ENCODE measurements at regions not wholly inside any gene's neighbourhood (a gene's known extent, or its start where the extent isn't known, plus 50 kb on each side); places are given as distances from the start of the nearest gene placed in this dataset.
"Not testable (repeated sequence)": the region's sequence is repeated elsewhere in the genome, so short reads cannot be mapped to it uniquely, and the experiment has no call there.

DNA sequence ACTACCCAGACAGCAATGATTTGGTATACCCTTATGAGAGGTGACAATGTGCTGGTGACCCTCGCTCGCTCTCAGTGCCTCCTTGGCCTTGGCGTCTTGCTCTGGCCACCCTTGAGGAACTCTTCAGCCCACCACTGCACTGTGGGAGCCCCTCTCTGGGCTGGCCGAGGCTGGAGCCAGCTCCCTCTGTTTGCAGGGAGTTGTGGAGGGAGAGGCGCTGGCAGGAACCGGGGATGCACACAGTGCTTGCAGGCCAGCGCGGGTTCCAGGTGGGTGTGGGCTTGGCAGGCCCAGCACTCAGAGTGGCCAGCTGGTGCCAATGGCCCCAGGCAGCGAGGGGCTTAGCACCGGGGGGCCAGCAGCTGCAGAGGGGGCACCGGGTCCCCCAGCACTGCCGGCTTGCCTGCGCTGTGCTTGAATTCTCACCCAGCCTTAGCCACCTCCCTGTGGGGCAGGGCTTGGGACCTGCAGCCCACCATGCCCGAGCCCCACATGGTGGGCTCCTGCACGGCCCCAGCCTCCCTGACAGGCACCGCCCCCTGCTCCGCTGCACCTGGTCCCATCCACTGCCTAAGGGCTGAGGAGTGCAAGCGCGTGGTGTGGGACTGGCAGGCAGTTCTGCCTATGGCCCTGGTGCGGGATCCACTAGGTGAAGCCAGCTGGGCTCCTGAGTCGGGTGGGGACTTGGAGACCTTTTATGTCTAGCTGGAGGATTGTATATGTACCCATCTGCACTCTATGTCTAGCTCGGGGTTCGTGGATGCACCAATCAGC lies 857.0 kb upstream of the IGFBP7 start:
- TF ChIP-seq ARNTL (CRISPR knock-in tag; IDR thresholded peaks at IDR 0.05; ENCODE audit: borderline replicate concordance, low read depth) (no peak), SNAI2 (CRISPR knock-in tag; IDR thresholded peaks at IDR 0.05) (no peak), TOX (CRISPR knock-in tag; IDR thresholded peaks at IDR 0.05; ENCODE audit: borderline replicate concordance) (no peak), BACH2 (CRISPR knock-in tag; IDR thresholded peaks at IDR 0.05; ENCODE audit: borderline replicate concordance) (no peak), OSR1 (CRISPR knock-in tag; IDR thresholded peaks at IDR 0.05) (no peak)
- ATAC-seq = no peak

DNA sequence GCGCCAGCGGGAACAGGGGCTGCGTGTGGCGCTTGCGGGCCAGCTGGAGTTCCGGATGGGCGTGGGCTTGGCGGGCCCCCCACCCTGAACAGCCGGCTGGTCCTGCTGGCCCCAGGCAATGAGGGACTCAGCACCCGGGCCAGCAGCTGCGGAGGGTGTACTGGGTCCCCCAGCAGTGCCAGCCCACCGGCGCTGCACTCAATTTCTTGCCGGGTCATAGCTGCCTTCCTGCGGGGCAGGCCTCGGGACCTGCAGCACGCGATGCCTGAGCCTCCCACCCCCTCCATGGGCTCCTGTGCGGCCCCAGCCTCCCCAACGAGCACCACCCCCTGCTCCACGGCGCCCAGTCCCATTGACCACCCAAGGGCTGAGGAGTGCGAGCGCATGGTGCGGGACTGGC lies 855.2 kb upstream of the IGFBP7 start:
- ATAC-seq = not testable (repeated sequence)

DNA sequence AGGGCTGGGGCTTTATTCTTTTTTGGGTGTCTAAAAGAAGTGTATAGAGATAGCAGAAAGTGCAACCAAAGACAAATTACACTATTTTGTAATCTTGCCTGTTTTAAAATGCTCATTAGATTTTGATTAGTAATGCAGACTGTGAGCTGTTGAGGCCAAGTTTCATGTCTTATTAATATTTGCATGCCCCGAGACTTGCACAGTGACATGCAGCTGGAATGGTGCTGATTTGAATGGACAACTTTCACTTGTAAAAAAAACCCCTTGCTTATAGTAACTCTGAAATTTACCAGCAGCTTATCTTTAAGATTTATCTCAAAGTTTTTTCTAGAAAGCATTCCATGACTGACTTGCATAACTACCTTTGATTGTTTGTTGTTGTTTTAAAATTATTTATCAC lies 835.1 kb upstream of the IGFBP7 start:
- no peak for ATAC-seq

DNA sequence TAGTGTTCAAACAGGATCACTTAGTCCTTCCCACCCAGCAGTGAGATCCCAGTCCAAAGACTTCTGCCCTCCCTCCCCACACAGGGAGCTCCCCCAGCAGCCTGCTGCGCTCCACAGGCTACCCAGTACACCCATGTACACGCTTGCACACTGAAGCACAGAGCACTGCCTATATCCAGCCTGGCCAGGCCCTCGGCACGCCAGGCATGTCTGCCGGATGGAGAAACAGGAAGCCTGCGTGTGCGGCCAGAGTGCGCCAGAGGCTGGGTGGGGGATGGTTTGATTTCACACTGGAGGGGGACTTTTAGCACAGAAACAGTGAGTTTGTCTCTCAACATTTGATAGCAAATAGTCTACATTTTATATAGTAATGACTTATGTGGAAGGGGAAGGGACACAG lies 833.5 kb upstream of the IGFBP7 start:
- TF ChIP-seq ZFP3 (CRISPR knock-in tag; IDR thresholded peaks at IDR 0.05) (no peak), ISL1 (CRISPR knock-in tag; IDR thresholded peaks at IDR 0.05) (no peak), SNAI2 (CRISPR knock-in tag; IDR thresholded peaks at IDR 0.05) (no peak), BACH2 (CRISPR knock-in tag; IDR thresholded peaks at IDR 0.05; ENCODE audit: borderline replicate concordance) (no peak), ARNTL (CRISPR knock-in tag; IDR thresholded peaks at IDR 0.05; ENCODE audit: borderline replicate concordance, low read depth) (no peak), RARB (CRISPR knock-in tag; IDR thresholded peaks at IDR 0.05) (no peak), ZC3H10 (CRISPR knock-in tag; IDR thresholded peaks at IDR 0.05) (no peak), ZFP30 (CRISPR knock-in tag; IDR thresholded peaks at IDR 0.05) (no peak), PPARA (CRISPR knock-in tag; IDR thresholded peaks at IDR 0.05; ENCODE audit: borderline replicate concordance) (no peak), ZNF70 (CRISPR knock-in tag; IDR thresholded peaks at IDR 0.05) (no peak), TCF4 (CRISPR knock-in tag; IDR thresholded peaks at IDR 0.05; ENCODE audit: borderline replicate concordance) (no peak), ZNF565 (CRISPR knock-in tag; conservative IDR thresholded peaks at IDR 0.05; ENCODE audit: low read depth) (no peak), ESRRG (CRISPR knock-in tag; IDR thresholded peaks at IDR 0.05) (no peak)
- TF ChIP-seq, protein P1, sequence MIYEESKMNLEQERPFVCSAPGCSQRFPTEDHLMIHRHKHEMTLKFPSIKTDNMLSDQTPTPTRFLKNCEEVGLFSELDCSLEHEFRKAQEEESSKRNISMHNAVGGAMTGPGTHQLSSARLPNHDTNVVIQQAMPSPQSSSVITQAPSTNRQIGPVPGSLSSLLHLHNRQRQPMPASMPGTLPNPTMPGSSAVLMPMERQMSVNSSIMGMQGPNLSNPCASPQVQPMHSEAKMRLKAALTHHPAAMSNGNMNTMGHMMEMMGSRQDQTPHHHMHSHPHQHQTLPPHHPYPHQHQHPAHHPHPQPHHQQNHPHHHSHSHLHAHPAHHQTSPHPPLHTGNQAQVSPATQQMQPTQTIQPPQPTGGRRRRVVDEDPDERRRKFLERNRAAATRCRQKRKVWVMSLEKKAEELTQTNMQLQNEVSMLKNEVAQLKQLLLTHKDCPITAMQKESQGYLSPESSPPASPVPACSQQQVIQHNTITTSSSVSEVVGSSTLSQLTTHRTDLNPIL (CRISPR knock-in tag; IDR thresholded peaks at IDR 0.05; ENCODE audit: low read depth) = no peak
- TF ChIP-seq, protein P2, sequence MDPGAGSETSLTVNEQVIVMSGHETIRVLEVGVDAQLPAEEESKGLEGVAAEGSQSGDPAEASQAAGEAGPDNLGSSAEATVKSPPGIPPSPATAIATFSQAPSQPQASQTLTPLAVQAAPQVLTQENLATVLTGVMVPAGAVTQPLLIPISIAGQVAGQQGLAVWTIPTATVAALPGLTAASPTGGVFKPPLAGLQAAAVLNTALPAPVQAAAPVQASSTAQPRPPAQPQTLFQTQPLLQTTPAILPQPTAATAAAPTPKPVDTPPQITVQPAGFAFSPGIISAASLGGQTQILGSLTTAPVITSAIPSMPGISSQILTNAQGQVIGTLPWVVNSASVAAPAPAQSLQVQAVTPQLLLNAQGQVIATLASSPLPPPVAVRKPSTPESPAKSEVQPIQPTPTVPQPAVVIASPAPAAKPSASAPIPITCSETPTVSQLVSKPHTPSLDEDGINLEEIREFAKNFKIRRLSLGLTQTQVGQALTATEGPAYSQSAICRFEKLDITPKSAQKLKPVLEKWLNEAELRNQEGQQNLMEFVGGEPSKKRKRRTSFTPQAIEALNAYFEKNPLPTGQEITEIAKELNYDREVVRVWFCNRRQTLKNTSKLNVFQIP (CRISPR knock-in tag; IDR thresholded peaks at IDR 0.05; ENCODE audit: borderline replicate concordance, low read depth) = no peak
- TF ChIP-seq, protein P3, sequence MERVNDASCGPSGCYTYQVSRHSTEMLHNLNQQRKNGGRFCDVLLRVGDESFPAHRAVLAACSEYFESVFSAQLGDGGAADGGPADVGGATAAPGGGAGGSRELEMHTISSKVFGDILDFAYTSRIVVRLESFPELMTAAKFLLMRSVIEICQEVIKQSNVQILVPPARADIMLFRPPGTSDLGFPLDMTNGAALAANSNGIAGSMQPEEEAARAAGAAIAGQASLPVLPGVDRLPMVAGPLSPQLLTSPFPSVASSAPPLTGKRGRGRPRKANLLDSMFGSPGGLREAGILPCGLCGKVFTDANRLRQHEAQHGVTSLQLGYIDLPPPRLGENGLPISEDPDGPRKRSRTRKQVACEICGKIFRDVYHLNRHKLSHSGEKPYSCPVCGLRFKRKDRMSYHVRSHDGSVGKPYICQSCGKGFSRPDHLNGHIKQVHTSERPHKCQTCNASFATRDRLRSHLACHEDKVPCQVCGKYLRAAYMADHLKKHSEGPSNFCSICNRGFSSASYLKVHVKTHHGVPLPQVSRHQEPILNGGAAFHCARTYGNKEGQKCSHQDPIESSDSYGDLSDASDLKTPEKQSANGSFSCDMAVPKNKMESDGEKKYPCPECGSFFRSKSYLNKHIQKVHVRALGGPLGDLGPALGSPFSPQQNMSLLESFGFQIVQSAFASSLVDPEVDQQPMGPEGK (CRISPR knock-in tag; IDR thresholded peaks at IDR 0.05; ENCODE audit: borderline replicate concordance) = no peak
- ATAC-seq = no peak

More for the DNA sequence above, 835.1 kb upstream of the IGFBP7 start:
- no peak for TF ChIP-seq ESRRG (CRISPR knock-in tag; IDR thresholded peaks at IDR 0.05)
- TF ChIP-seq ARNTL (CRISPR knock-in tag; IDR thresholded peaks at IDR 0.05; ENCODE audit: borderline replicate concordance, low read depth) = no peak
- no peak for TF ChIP-seq TOX (CRISPR knock-in tag; IDR thresholded peaks at IDR 0.05; ENCODE audit: borderline replicate concordance)
- TF ChIP-seq ISL1 (CRISPR knock-in tag; IDR thresholded peaks at IDR 0.05) = no peak
- TF ChIP-seq, protein P4, sequence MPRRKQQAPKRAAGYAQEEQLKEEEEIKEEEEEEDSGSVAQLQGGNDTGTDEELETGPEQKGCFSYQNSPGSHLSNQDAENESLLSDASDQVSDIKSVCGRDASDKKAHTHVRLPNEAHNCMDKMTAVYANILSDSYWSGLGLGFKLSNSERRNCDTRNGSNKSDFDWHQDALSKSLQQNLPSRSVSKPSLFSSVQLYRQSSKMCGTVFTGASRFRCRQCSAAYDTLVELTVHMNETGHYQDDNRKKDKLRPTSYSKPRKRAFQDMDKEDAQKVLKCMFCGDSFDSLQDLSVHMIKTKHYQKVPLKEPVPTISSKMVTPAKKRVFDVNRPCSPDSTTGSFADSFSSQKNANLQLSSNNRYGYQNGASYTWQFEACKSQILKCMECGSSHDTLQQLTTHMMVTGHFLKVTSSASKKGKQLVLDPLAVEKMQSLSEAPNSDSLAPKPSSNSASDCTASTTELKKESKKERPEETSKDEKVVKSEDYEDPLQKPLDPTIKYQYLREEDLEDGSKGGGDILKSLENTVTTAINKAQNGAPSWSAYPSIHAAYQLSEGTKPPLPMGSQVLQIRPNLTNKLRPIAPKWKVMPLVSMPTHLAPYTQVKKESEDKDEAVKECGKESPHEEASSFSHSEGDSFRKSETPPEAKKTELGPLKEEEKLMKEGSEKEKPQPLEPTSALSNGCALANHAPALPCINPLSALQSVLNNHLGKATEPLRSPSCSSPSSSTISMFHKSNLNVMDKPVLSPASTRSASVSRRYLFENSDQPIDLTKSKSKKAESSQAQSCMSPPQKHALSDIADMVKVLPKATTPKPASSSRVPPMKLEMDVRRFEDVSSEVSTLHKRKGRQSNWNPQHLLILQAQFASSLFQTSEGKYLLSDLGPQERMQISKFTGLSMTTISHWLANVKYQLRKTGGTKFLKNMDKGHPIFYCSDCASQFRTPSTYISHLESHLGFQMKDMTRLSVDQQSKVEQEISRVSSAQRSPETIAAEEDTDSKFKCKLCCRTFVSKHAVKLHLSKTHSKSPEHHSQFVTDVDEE (CRISPR knock-in tag; IDR thresholded peaks at IDR 0.05) = no peak
- no peak for TF ChIP-seq ZNF565 (CRISPR knock-in tag; conservative IDR thresholded peaks at IDR 0.05; ENCODE audit: low read depth)
- TF ChIP-seq CSDC2 (CRISPR knock-in tag; IDR thresholded peaks at IDR 0.05) = no peak
- no peak for TF ChIP-seq ZFP30 (CRISPR knock-in tag; IDR thresholded peaks at IDR 0.05)
- TF ChIP-seq PPARA (CRISPR knock-in tag; IDR thresholded peaks at IDR 0.05; ENCODE audit: borderline replicate concordance) = no peak
- TF ChIP-seq SNAI2 (CRISPR knock-in tag; IDR thresholded peaks at IDR 0.05) = no peak

DNA sequence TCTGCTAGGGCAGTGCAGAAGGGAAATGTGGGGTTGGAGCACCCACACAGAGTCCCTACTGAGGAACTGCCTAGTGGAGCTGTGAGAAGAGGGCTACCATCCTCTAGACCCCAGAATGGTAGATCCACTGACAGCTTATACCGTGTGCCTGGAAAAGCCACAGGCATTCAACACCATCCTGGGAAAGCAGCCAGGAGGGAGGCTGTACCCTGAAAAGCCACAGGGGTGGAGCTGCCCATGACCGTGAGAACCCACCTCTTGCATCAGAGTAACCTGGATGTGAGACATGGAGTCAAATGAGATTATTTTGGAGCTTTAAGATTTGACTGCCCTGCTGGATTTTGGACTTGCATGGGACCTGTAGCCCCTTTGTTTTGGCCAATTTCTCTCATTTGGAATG lies 827.1 kb upstream of the IGFBP7 start:
- not testable (repeated sequence) for ATAC-seq

All from SK-N-SH treated with all-trans-retinoic acid at 6 μM for 48 hours (cell line).